Psoas muscle (tissue), 7 donors: ENCODE measurements at regions not wholly inside any gene's neighbourhood (a gene's known extent, or its start where the extent isn't known, plus 50 kb on each side); places are given as distances from the start of the nearest gene placed in this dataset.

ENCODE experiments used
- ATAC-seq, 4 donors: fragments of 200-7000 bp; cut with Tn5 transposase; one replicate each; pipeline ENCODE4 v1.9.1; 2020; ENCODE audit warnings: moderate library complexity in 3 of 4, mild to moderate bottlenecking in 2 of 4
- DNase-seq, 2 donors: peaks; one replicate each; pipeline ENCODE4 v3.0.0-alpha.2; 2020
- H3K27ac ChIP-seq: fragments of 200-600 bp; one replicate; pipeline ENCODE4 v1.8.0; 2022
- H3K27me3 ChIP-seq, 3 donors: fragments of 200-600 bp in 1 of 3; one replicate each; pipeline versions ENCODE4 v1.6.1 to v1.8.0; 2013 to 2022; ENCODE audit warnings: low read length in 2 of 3, mild to moderate bottlenecking in 2 of 3, moderate library complexity in 1 of 3; ENCODE audit not compliant: insufficient read depth in 3 of 3
- H3K36me3 ChIP-seq, 2 donors: fragments of 200-600 bp in 1 of 2; one replicate each; pipeline versions ENCODE4 v1.6.1 to v1.8.0; 2013 to 2022; ENCODE audit warnings: low read depth in 1 of 2, mild to moderate bottlenecking in 1 of 2, moderate library complexity in 1 of 2; ENCODE audit not compliant: insufficient read depth in 1 of 2
- H3K4me1 ChIP-seq: fragments of 200-600 bp; one replicate; pipeline ENCODE4 v1.8.0; 2022
- H3K4me3 ChIP-seq: fragments of 200-600 bp; one replicate; pipeline ENCODE4 v1.8.0; 2022; ENCODE audit warnings: mild to moderate bottlenecking
- H3K9me3 ChIP-seq: fragments of 200-600 bp; one replicate; pipeline ENCODE4 v1.8.0; 2022
- CTCF ChIP-seq: fragments of 200-600 bp; IDR thresholded peaks from one replicate; pipeline ENCODE4 v1.8.0; 2022; ENCODE audit warnings: antibody characterized with exemption
- WGBS, 3 donors: extraction: QIAGEN DNeasy Blood & Tissue Kit; methylation state at CpG; one replicate each; pipeline versions ENCODE4 v1.1.6 to v1.1.7; 2013; 5-methylcytosine and 5-hydroxymethylcytosine counted together
- intact Hi-C, 2 donors: fragments of 100-400 bp; cut with DNase I; formaldehyde crosslinking; loops; one replicate each; pipeline versions ENCODE4 v1.11.0 to v1.14.2; 2022
- donor health status: healthy with polysubstance abuse.
- donor health status: DM: no; HTN: no; CAD: no; lungs with moderate emphysema.
- donor health status: Bipolar disorder and iron deficiency.
- donor health status: healthy.
- donor health status: DM: yes; HTN: yes; CAD: no.
- donor health status: DM: no; HTN: no; CAD: no.
- donor health status: DM: yes; HTN: yes; CAD: no.

- Histone ChIP-seq H3K36me3 (no peaks in the 10 kb centered on the region), H3K27me3 (peaks cover 0 to 2% (median 0%) of the 10 kb centered on the region in 3 donors), H3K27ac (no peak overlapping the region), H3K4me3 (no peak overlapping the region), H3K4me1 (no peaks in the 10 kb centered on the region), H3K9me3 (no peaks in the 10 kb centered on the region)
- ATAC-seq, result no peak
- WGBS, 3 donors, result 85 to 95% (median 90%) methylated on average over 1 of the region's 1 CpG
- TF ChIP-seq CTCF, result no peak
- intact Hi-C loops, result no loop called here
- no peak for DNase-seq
These were observed 96.9 kb downstream of the EPDR1 start for GRCh38 chr7:38017320-38017719.

GRCh38 chr7:38020121-38020785 is 99.8 kb downstream of the EPDR1 start:
- intact Hi-C loops, result no loop called here
- DNase-seq (peak; percentile 19 to 36), ATAC-seq (no peak)
- Histone ChIP-seq H3K36me3 (no peaks in the 10 kb centered on the region), H3K9me3 (no peaks in the 10 kb centered on the region), H3K4me3 (no peak overlapping the region), H3K4me1 (no peaks in the 10 kb centered on the region), H3K27me3 (peaks cover 0 to 2% (median 0%) of the 10 kb centered on the region in 3 donors), H3K27ac (no peak overlapping the region)
- TF ChIP-seq CTCF, result no peak
- WGBS, 3 donors, result 81 to 89% (median 83%) methylated on average over 6 of the region's 6 CpGs

- peaks cover 0 to 2% (median 0%) of the 10 kb centered on the region in 3 donors for H3K27me3 ChIP-seq
- H3K4me1 ChIP-seq, result no peaks in the 10 kb centered on the region
- TF ChIP-seq CTCF, result no peak
- ATAC-seq (no peak), DNase-seq (no peak)
- intact Hi-C loops, result no loop called here
- no peak overlapping the region for H3K4me3 ChIP-seq
- H3K36me3 ChIP-seq, result no peaks in the 10 kb centered on the region
- H3K9me3 ChIP-seq, result no peaks in the 10 kb centered on the region
- H3K27ac ChIP-seq, result no peak overlapping the region
- 92 to 94% (median 92%) methylated on average over 3 of the region's 3 CpGs for WGBS, 3 donors
These were observed 101.5 kb downstream of the EPDR1 start for GRCh38 chr7:38021892-38022291.

GRCh38 chr7:38025815-38026214 is 105.4 kb downstream of the EPDR1 start:
- H3K27me3 ChIP-seq, result no peaks in the 10 kb centered on the region
- H3K36me3 ChIP-seq, result no peaks in the 10 kb centered on the region
- TF ChIP-seq CTCF, result no peak
- no peak overlapping the region for H3K4me3 ChIP-seq
- intact Hi-C loops, result no loop called here
- DNase-seq (no peak), ATAC-seq (no peak)
- no peaks in the 10 kb centered on the region for H3K9me3 ChIP-seq
- H3K27ac ChIP-seq, result no peak overlapping the region
- no peaks in the 10 kb centered on the region for H3K4me1 ChIP-seq
- WGBS, 3 donors, result 96 to 100% (median 97%) methylated on average over 1 of the region's 1 CpG

GRCh38 chr7:38027884-38028455 is 107.5 kb downstream of the EPDR1 start:
- intact Hi-C loops, result no loop called here
- Histone ChIP-seq H3K4me1 (no peaks in the 10 kb centered on the region), H3K27ac (no peak overlapping the region), H3K9me3 (no peaks in the 10 kb centered on the region), H3K4me3 (no peak overlapping the region), H3K36me3 (no peaks in the 10 kb centered on the region), H3K27me3 (no peaks in the 10 kb centered on the region)
- DNase-seq, result no peak
- WGBS, 3 donors, result 68 to 76% (median 72%) methylated on average over 4 of the region's 4 CpGs
- TF ChIP-seq CTCF, result no peak
- no peak for ATAC-seq
